ENCODE measurements at regions not wholly inside any gene's neighbourhood (a gene's known extent, or its start where the extent isn't known, plus 50 kb on each side); places are given as distances from the start of the nearest gene placed in this dataset.

GRCh38 chr19:28744943-28745342 is 468.0 kb downstream of the UQCRFS1 start:
- no peak overlapping the region for H3K9ac ChIP-seq (ENCODE audit: control insufficient read depth, insufficient read depth, low read length)
- H4K20me1 ChIP-seq (ENCODE audit: control insufficient read depth, insufficient read depth) = no peaks in the 10 kb centered on the region
- no peaks in the 10 kb centered on the region for H3K79me2 ChIP-seq (ENCODE audit: control insufficient read depth, insufficient read depth, low read length)
- H3K4me3 ChIP-seq = no peak overlapping the region
- H3K27me3 ChIP-seq (replicated peaks in 1 of 2; ENCODE audit: control insufficient read depth in 2 of 2, insufficient read depth in 2 of 2, low read length in 1 of 2) = no peaks in the 10 kb centered on the region
- H3K27ac ChIP-seq (ENCODE audit: control insufficient read depth, insufficient read depth) = no peak overlapping the region
- POLR2A ChIA-PET = no interaction called here
- H3K4me1 ChIP-seq (ENCODE audit: control insufficient read depth, insufficient read depth, low read length) = no peaks in the 10 kb centered on the region
- no peak for FAIRE-seq
- TF ChIP-seq YY1 (IDR thresholded peaks at IDR 0.05; ENCODE audit: low read depth, low read length) (no peak), NFYB (IDR thresholded peaks at IDR 0.05; ENCODE audit: insufficient read depth, low read depth, low read length) (no peak), POLR2A (IDR thresholded peaks at IDR 0.05; ENCODE audit: low read depth, low read length) (no peak), BACH1 (IDR thresholded peaks at IDR 0.05; ENCODE audit: borderline replicate concordance) (no peak), MYB (IDR thresholded peaks at IDR 0.05; ENCODE audit: borderline replicate concordance, low read depth, low read length) (no peak), CEBPB (IDR thresholded peaks at IDR 0.05; ENCODE audit: borderline replicate concordance in 1 of 2, low read depth in 2 of 2, low read length in 2 of 2) (no peak), ATF3 (IDR thresholded peaks at IDR 0.05; ENCODE audit: borderline replicate concordance, extremely low read depth, low read depth, low read length) (no peak), NFIC (IDR thresholded peaks at IDR 0.05; ENCODE audit: low read depth, low read length) (no peak), STAT3 (IDR thresholded peaks at IDR 0.05; ENCODE audit: low read depth, low read length) (no peak), ESRRA (IDR thresholded peaks at IDR 0.05; ENCODE audit: low read length) (no peak)
- in situ Hi-C loops (cut with MboI) (no loop called here), intact Hi-C loops (cut with micrococcal nuclease; ENCODE audit: unreplicated experiment) (no loop called here)
- DNase-seq (ENCODE audit: low read depth, low spot score) = no peak
- no peaks in the 10 kb centered on the region for H3K36me3 ChIP-seq (ENCODE audit: control insufficient read depth in 2 of 2, insufficient read depth in 2 of 2, low read length in 1 of 2)
- H2AFZ ChIP-seq (ENCODE audit: control insufficient read depth, low read depth, low read length) = no peak overlapping the region
- H3K4me2 ChIP-seq (ENCODE audit: control insufficient read depth, insufficient read depth) = no peak overlapping the region
- RAD21 ChIA-PET (ENCODE audit: unreplicated experiment) = no interaction called here
- SMC1A ChIA-PET (ENCODE audit: uncharacterized antibody, unreplicated experiment) = interaction anchor here (0.8 kb wide), 1 partner anchor 334 kb away, joined by 3 read pairs; no protein-coding TSS in a partner anchor
- no peaks in the 10 kb centered on the region; the same call in 2 of the 3 replicates for H3K9me3 ChIP-seq (replicated peaks; ENCODE audit: control insufficient read depth, insufficient read depth, low read length)
- 59% methylated on average over 6 of the region's 6 CpGs for WGBS (ENCODE audit: insufficient coverage, insufficient replicate concordance, low lambda C conversion rate, missing lambda C conversion rate)
- no peak for ATAC-seq
- BruUV-seq (replicated peaks) = no TSS peak
- CTCF ChIA-PET = interaction anchor here (0.7 to 1.6 kb wide), 3 partner anchors 8 to 518 kb away, joined by 3 to 4 read pairs (median 3); no protein-coding TSS in a partner anchor
